BLaER1 treated with 17β-estradiol and CSF1 and Interleukin-3, amounts not matched to agents 10 nM and 100 nM (cell line): ENCODE measurements at regions not wholly inside any gene's neighbourhood (a gene's known extent, or its start where the extent isn't known, plus 50 kb on each side); places are given as distances from the start of the nearest gene placed in this dataset.

ENCODE experiments used
- H3K27ac ChIP-seq, 11 experiments: shearing (Covaris generic); formaldehyde crosslinking; 2 replicates each; pipeline ENCODE4 v1.8.1; 2022
- H3K27me3 ChIP-seq, 11 experiments: shearing (Covaris generic); formaldehyde crosslinking; 2 replicates each; pipeline ENCODE4 v1.8.1; 2022
- H3K36me3 ChIP-seq, 11 experiments: shearing (Covaris generic); formaldehyde crosslinking; 2 replicates each; pipeline ENCODE4 v1.8.1; 2022
- H3K4me1 ChIP-seq, 10 experiments: shearing (Covaris generic); formaldehyde crosslinking; 2 replicates each; pipeline ENCODE4 v1.8.1; 2022
- H3K4me2 ChIP-seq, 11 experiments: shearing (Covaris generic); formaldehyde crosslinking; 2 replicates each; pipeline ENCODE4 v1.8.1; 2022
- H3K4me3 ChIP-seq, 10 experiments: shearing (Covaris generic); formaldehyde crosslinking; 2 replicates each; pipeline ENCODE4 v1.8.1; 2022
- H3K9ac ChIP-seq, 11 experiments: shearing (Covaris generic); formaldehyde crosslinking; 2 replicates each; pipeline ENCODE4 v1.8.1; 2022
- H3K9me3 ChIP-seq, 11 experiments: shearing (Covaris generic); formaldehyde crosslinking; replicated peaks in 1 of 11; 2 replicates each; pipeline ENCODE4 v1.8.1; 2022
- H4K20me1 ChIP-seq, 11 experiments: shearing (Covaris generic); formaldehyde crosslinking; 2 replicates each; pipeline ENCODE4 v1.8.1; 2022
- Cebpa-rat ChIP-seq, 11 experiments: shearing (Covaris generic); IDR thresholded peaks; 2 replicates each; pipeline ENCODE4 v1.8.1; 2022

GRCh38 chr3:30505866-30506520, 100.4 kb upstream of the TGFBR2 start:
- Histone ChIP-seq H3K4me2 (no peak overlapping the region), H3K27me3 (no peaks in the 10 kb centered on the region), H3K4me3 (no peak overlapping the region), H3K9ac (no peak overlapping the region), H3K9me3 (0 out of 22 replicates have a peak, but pooled peaks cover 0 to 4% (median 0%) of the 10 kb centered on the region in 11 experiments), H3K27ac (no peak overlapping the region), H3K36me3 (no peaks in the 10 kb centered on the region), H3K4me1 (peaks cover 0 to 38% (median under 1%) of the 10 kb centered on the region in 10 experiments; a peak in 10 of 20 replicates), H4K20me1 (no peaks in the 10 kb centered on the region)
- no peak for TF ChIP-seq Cebpa-rat (IDR thresholded peaks at IDR 0.05)

GRCh38 chr3:30508339-30508738, 98.1 kb upstream of the TGFBR2 start:
- Histone ChIP-seq H3K4me1 (peaks cover 7 to 40% (median 13%) of the 10 kb centered on the region in 10 experiments; a peak in 18 of 20 replicates), H4K20me1 (no peaks in the 10 kb centered on the region), H3K27me3 (no peaks in the 10 kb centered on the region), H3K27ac (no peak overlapping the region), H3K4me2 (peak overlapping the region in 1 of 11 experiments; percentile 25; a peak in 2 of 22 replicates), H3K9ac (no peak overlapping the region), H3K9me3 (0 out of 22 replicates have a peak, but pooled peaks cover 0 to 4% (median 0%) of the 10 kb centered on the region in 11 experiments), H3K36me3 (no peaks in the 10 kb centered on the region), H3K4me3 (no peak overlapping the region)
- TF ChIP-seq Cebpa-rat (IDR thresholded peaks at IDR 0.05): no peak

- Histone ChIP-seq H3K4me3 (no peak overlapping the region), H3K9me3 (no peaks in the 10 kb centered on the region), H3K4me2 (peak overlapping the region in 3 of 11 experiments; percentile 10 to 68 (median 65); a peak in 2 of 22 replicates), H3K9ac (no peak overlapping the region), H3K4me1 (peaks cover 7 to 36% (median 13%) of the 10 kb centered on the region in 10 experiments; a peak in 18 of 20 replicates), H4K20me1 (no peaks in the 10 kb centered on the region), H3K27ac (no peak overlapping the region), H3K27me3 (no peaks in the 10 kb centered on the region), H3K36me3 (no peaks in the 10 kb centered on the region)
- TF ChIP-seq Cebpa-rat (IDR thresholded peaks at IDR 0.05): no peak
Observed at GRCh38 chr3:30510596-30510995, 95.8 kb upstream of the TGFBR2 start.

- no peak overlapping the region for H3K4me3 ChIP-seq
- H3K27me3 ChIP-seq: no peaks in the 10 kb centered on the region
- no peaks in the 10 kb centered on the region for H3K36me3 ChIP-seq
- H3K9ac ChIP-seq: no peak overlapping the region
- H3K9me3 ChIP-seq: no peaks in the 10 kb centered on the region
- peak overlapping the region; percentile 14 to 73 (median 61); a peak in 20 of 22 replicates for H3K4me2 ChIP-seq
- peaks cover 7 to 36% (median 13%) of the 10 kb centered on the region in 10 experiments; a peak in 18 of 20 replicates for H3K4me1 ChIP-seq
- peak in 7 of 11 experiments; percentile 26 to 84 (median 71); a peak in 10 of 22 replicates for TF ChIP-seq Cebpa-rat (IDR thresholded peaks at IDR 0.05)
- H4K20me1 ChIP-seq: no peaks in the 10 kb centered on the region
- H3K27ac ChIP-seq: peak overlapping the region in 9 of 11 experiments; percentile 3 to 61 (median 44); a peak in 14 of 22 replicates
Observed at GRCh38 chr3:30511524-30512251, 94.7 kb upstream of the TGFBR2 start.

GRCh38 chr3:30512576-30512975, 93.8 kb upstream of the TGFBR2 start:
- Histone ChIP-seq H3K4me2 (0 out of 22 replicates have a peak overlapping the region, but pooled peaks of 1 of the 11 experiments have one; percentile 8), H3K27me3 (no peaks in the 10 kb centered on the region), H3K4me1 (peaks cover 7 to 36% (median 13%) of the 10 kb centered on the region in 10 experiments; a peak in 18 of 20 replicates), H3K9ac (no peak overlapping the region), H3K27ac (0 out of 22 replicates have a peak overlapping the region, but pooled peaks of 1 of the 11 experiments have one; percentile 3), H3K36me3 (no peaks in the 10 kb centered on the region), H3K9me3 (no peaks in the 10 kb centered on the region; a peak in 1 of 22 replicates), H4K20me1 (no peaks in the 10 kb centered on the region), H3K4me3 (no peak overlapping the region)
- no peak for TF ChIP-seq Cebpa-rat (IDR thresholded peaks at IDR 0.05)

- Histone ChIP-seq H3K4me2 (0 out of 22 replicates have a peak overlapping the region, but pooled peaks of 1 of the 11 experiments have one; percentile 8), H3K36me3 (no peaks in the 10 kb centered on the region), H4K20me1 (no peaks in the 10 kb centered on the region), H3K9me3 (no peaks in the 10 kb centered on the region; a peak in 1 of 22 replicates), H3K27me3 (no peaks in the 10 kb centered on the region), H3K4me1 (peaks cover 7 to 36% (median 13%) of the 10 kb centered on the region in 10 experiments; a peak in 18 of 20 replicates), H3K27ac (0 out of 22 replicates have a peak overlapping the region, but pooled peaks of 1 of the 11 experiments have one; percentile 17), H3K4me3 (no peak overlapping the region), H3K9ac (no peak overlapping the region)
- no peak for TF ChIP-seq Cebpa-rat (IDR thresholded peaks at IDR 0.05)
Observed at GRCh38 chr3:30513374-30514152, 92.8 kb upstream of the TGFBR2 start.

- Histone ChIP-seq H4K20me1 (no peaks in the 10 kb centered on the region), H3K4me2 (no peak overlapping the region), H3K9me3 (no peaks in the 10 kb centered on the region; a peak in 1 of 22 replicates), H3K27me3 (no peaks in the 10 kb centered on the region), H3K27ac (no peak overlapping the region), H3K4me3 (no peak overlapping the region), H3K9ac (no peak overlapping the region), H3K36me3 (no peaks in the 10 kb centered on the region), H3K4me1 (peaks cover 6 to 22% (median 9%) of the 10 kb centered on the region in 10 experiments; a peak in 18 of 20 replicates)
- TF ChIP-seq Cebpa-rat (IDR thresholded peaks at IDR 0.05): no peak
Observed at GRCh38 chr3:30516238-30516637, 90.2 kb upstream of the TGFBR2 start.

GRCh38 chr3:30518181-30518864, 88.1 kb upstream of the TGFBR2 start:
- no peak overlapping the region for H3K4me2 ChIP-seq
- H4K20me1 ChIP-seq: no peaks in the 10 kb centered on the region
- no peak overlapping the region for H3K27ac ChIP-seq
- H3K9me3 ChIP-seq: no peaks in the 10 kb centered on the region; a peak in 1 of 22 replicates
- H3K4me3 ChIP-seq: no peak overlapping the region
- peaks cover 0 to 2% (median under 1%) of the 10 kb centered on the region in 10 experiments; a peak in 10 of 20 replicates for H3K4me1 ChIP-seq
- no peak overlapping the region for H3K9ac ChIP-seq
- H3K27me3 ChIP-seq: no peaks in the 10 kb centered on the region
- no peaks in the 10 kb centered on the region for H3K36me3 ChIP-seq
- no peak for TF ChIP-seq Cebpa-rat (IDR thresholded peaks at IDR 0.05)
